ENCODE measurements at regions not wholly inside any gene's neighbourhood (a gene's known extent, or its start where the extent isn't known, plus 50 kb on each side); places are given as distances from the start of the nearest gene placed in this dataset.

- intact Hi-C loops (cut with micrococcal nuclease): no loop called here
- ChIA-PET CTCF (no interaction called here), POLR2A (no interaction called here)
- H3K4me1 Mint-ChIP-seq (ENCODE audit: low read depth): peaks cover 6% of the 10 kb centered on the region
- no peak for DNase-seq
- H3K27ac Mint-ChIP-seq: no peak overlapping the region
- H3K27me3 Mint-ChIP-seq: no peaks in the 10 kb centered on the region
- no peaks in the 10 kb centered on the region for H3K9me3 Mint-ChIP-seq
- no peak overlapping the region for H3K4me3 Mint-ChIP-seq
- peaks cover 2% of the 10 kb centered on the region for H3K36me3 Mint-ChIP-seq
These were observed 76.5 kb upstream of the FRY start for GRCh38 chr13:31955101-31955500.

- H3K4me1 Mint-ChIP-seq (ENCODE audit: low read depth): peaks cover 5% of the 10 kb centered on the region
- H3K36me3 Mint-ChIP-seq: peaks cover 2% of the 10 kb centered on the region
- intact Hi-C loops (cut with micrococcal nuclease): no loop called here
- H3K9me3 Mint-ChIP-seq: no peaks in the 10 kb centered on the region
- ChIA-PET CTCF (no interaction called here), POLR2A (no interaction called here)
- H3K27me3 Mint-ChIP-seq: no peaks in the 10 kb centered on the region
- no peak for DNase-seq
- no peak overlapping the region for H3K27ac Mint-ChIP-seq
- no peak overlapping the region for H3K4me3 Mint-ChIP-seq
These were observed 75.8 kb upstream of the FRY start for GRCh38 chr13:31955741-31956140.

GRCh38 chr13:31956980-31957644 is 74.5 kb upstream of the FRY start:
- CTCF ChIA-PET: interaction anchor here (0.7 kb wide), 1 partner anchor 349 kb away, joined by 3 read pairs; no protein-coding TSS in a partner anchor
- POLR2A ChIA-PET: no interaction called here
- intact Hi-C loops (cut with micrococcal nuclease): no loop called here
- Mint-ChIP-seq H3K4me3 (no peak overlapping the region), H3K4me1 (ENCODE audit: low read depth) (no peaks in the 10 kb centered on the region), H3K27me3 (no peaks in the 10 kb centered on the region), H3K36me3 (peaks cover 2% of the 10 kb centered on the region), H3K27ac (no peak overlapping the region), H3K9me3 (no peaks in the 10 kb centered on the region)
- DNase-seq: no peak

GRCh38 chr13:31957772-31958171 is 73.8 kb upstream of the FRY start:
- ChIA-PET CTCF (no interaction called here), POLR2A (no interaction called here)
- intact Hi-C loops (cut with micrococcal nuclease): no loop called here
- Mint-ChIP-seq H3K4me3 (no peak overlapping the region), H3K9me3 (no peaks in the 10 kb centered on the region), H3K27me3 (no peaks in the 10 kb centered on the region), H3K36me3 (peaks cover 1% of the 10 kb centered on the region), H3K4me1 (ENCODE audit: low read depth) (no peaks in the 10 kb centered on the region), H3K27ac (no peak overlapping the region)
- no peak for DNase-seq

GRCh38 chr13:31962731-31963370 is 68.7 kb upstream of the FRY start:
- Mint-ChIP-seq H3K27ac (no peak overlapping the region), H3K9me3 (peaks cover under 1% of the 10 kb centered on the region), H3K27me3 (no peaks in the 10 kb centered on the region), H3K4me3 (no peak overlapping the region), H3K36me3 (peaks cover 3% of the 10 kb centered on the region), H3K4me1 (ENCODE audit: low read depth) (peaks cover 4% of the 10 kb centered on the region)
- POLR2A ChIA-PET: no interaction called here
- intact Hi-C loops (cut with micrococcal nuclease): no loop called here
- DNase-seq: no peak
- CTCF ChIA-PET: no interaction called here

GRCh38 chr13:31963631-31964030 is 67.9 kb upstream of the FRY start:
- ChIA-PET POLR2A (no interaction called here), CTCF (interaction anchor here (0.5 kb wide), 1 partner anchor 18 kb away, joined by 3 read pairs; no protein-coding TSS in a partner anchor)
- no peak for DNase-seq
- Mint-ChIP-seq H3K27ac (no peak overlapping the region), H3K9me3 (peaks cover 7% of the 10 kb centered on the region), H3K4me3 (no peak overlapping the region), H3K4me1 (ENCODE audit: low read depth) (peaks cover 4% of the 10 kb centered on the region), H3K27me3 (no peaks in the 10 kb centered on the region), H3K36me3 (peaks cover 8% of the 10 kb centered on the region)
- intact Hi-C loops (cut with micrococcal nuclease): no loop called here

- Mint-ChIP-seq H3K27ac (no peak overlapping the region), H3K4me1 (ENCODE audit: low read depth) (peaks cover 4% of the 10 kb centered on the region), H3K9me3 (peaks cover 7% of the 10 kb centered on the region), H3K4me3 (no peak overlapping the region), H3K36me3 (peaks cover 8% of the 10 kb centered on the region), H3K27me3 (no peaks in the 10 kb centered on the region)
- DNase-seq: no peak
- intact Hi-C loops (cut with micrococcal nuclease): no loop called here
- POLR2A ChIA-PET: no interaction called here
- CTCF ChIA-PET: interaction anchor here (0.5 kb wide), 1 partner anchor 18 kb away, joined by 3 read pairs; no protein-coding TSS in a partner anchor
These were observed 67.4 kb upstream of the FRY start for GRCh38 chr13:31964168-31964567.

GRCh38 chr13:31965361-31966066 is 66.1 kb upstream of the FRY start:
- Mint-ChIP-seq H3K4me1 (ENCODE audit: low read depth) (peaks cover 4% of the 10 kb centered on the region), H3K9me3 (peaks cover 7% of the 10 kb centered on the region), H3K27ac (no peak overlapping the region), H3K4me3 (no peak overlapping the region), H3K27me3 (no peaks in the 10 kb centered on the region), H3K36me3 (peaks cover 8% of the 10 kb centered on the region)
- intact Hi-C loops (cut with micrococcal nuclease): no loop called here
- no peak for DNase-seq
- ChIA-PET POLR2A (no interaction called here), CTCF (interaction anchor here (2.4 kb wide), 1 partner anchor 56 kb away, joined by 8 read pairs; no protein-coding TSS in a partner anchor)

- ChIA-PET POLR2A (no interaction called here), CTCF (interaction anchor here (0.6 to 2.4 kb wide), 2 partner anchors 57 to 340 kb away, joined by 3 to 8 read pairs; no protein-coding TSS in a partner anchor)
- no peak overlapping the region for H3K27ac Mint-ChIP-seq
- DNase-seq: no peak
- intact Hi-C loops (cut with micrococcal nuclease): no loop called here
- H3K27me3 Mint-ChIP-seq: no peaks in the 10 kb centered on the region
- H3K4me1 Mint-ChIP-seq (ENCODE audit: low read depth): peaks cover 4% of the 10 kb centered on the region
- peaks cover 7% of the 10 kb centered on the region for H3K9me3 Mint-ChIP-seq
- H3K4me3 Mint-ChIP-seq: no peak overlapping the region
- peaks cover 8% of the 10 kb centered on the region for H3K36me3 Mint-ChIP-seq
These were observed 64.4 kb upstream of the FRY start for GRCh38 chr13:31967155-31967554.

GRCh38 chr13:31968473-31968872 is 63.1 kb upstream of the FRY start:
- Mint-ChIP-seq H3K4me3 (no peak overlapping the region), H3K4me1 (ENCODE audit: low read depth) (peaks cover 4% of the 10 kb centered on the region), H3K36me3 (peaks cover 8% of the 10 kb centered on the region), H3K27ac (no peak overlapping the region), H3K27me3 (no peaks in the 10 kb centered on the region), H3K9me3 (peaks cover 7% of the 10 kb centered on the region)
- intact Hi-C loops (cut with micrococcal nuclease): no loop called here
- POLR2A ChIA-PET: no interaction called here
- no peak for DNase-seq
- CTCF ChIA-PET: interaction anchor here (0.9 kb wide), 1 partner anchor 30 kb away, joined by 3 read pairs; no protein-coding TSS in a partner anchor

- H3K4me1 Mint-ChIP-seq (ENCODE audit: low read depth): peaks cover 3% of the 10 kb centered on the region
- H3K36me3 Mint-ChIP-seq: peaks cover 8% of the 10 kb centered on the region
- peaks cover 7% of the 10 kb centered on the region for H3K9me3 Mint-ChIP-seq
- DNase-seq: no peak
- intact Hi-C loops (cut with micrococcal nuclease): no loop called here
- ChIA-PET POLR2A (no interaction called here), CTCF (no interaction called here)
- H3K27ac Mint-ChIP-seq: no peak overlapping the region
- H3K27me3 Mint-ChIP-seq: no peaks in the 10 kb centered on the region
- no peak overlapping the region for H3K4me3 Mint-ChIP-seq
These were observed 61.2 kb upstream of the FRY start for GRCh38 chr13:31970231-31970930.

GRCh38 chr13:31972453-31972852 is 59.1 kb upstream of the FRY start:
- no peaks in the 10 kb centered on the region for H3K27me3 Mint-ChIP-seq
- H3K36me3 Mint-ChIP-seq: peaks cover 6% of the 10 kb centered on the region
- POLR2A ChIA-PET: no interaction called here
- DNase-seq: no peak
- H3K4me1 Mint-ChIP-seq (ENCODE audit: low read depth): no peaks in the 10 kb centered on the region
- H3K9me3 Mint-ChIP-seq: peaks cover 7% of the 10 kb centered on the region
- intact Hi-C loops (cut with micrococcal nuclease): no loop called here
- H3K4me3 Mint-ChIP-seq: no peak overlapping the region
- CTCF ChIA-PET: no interaction called here
- no peak overlapping the region for H3K27ac Mint-ChIP-seq

Measured in activated CD4-positive, alpha-beta memory T cell treated with anti-CD3 and anti-CD28 coated beads for 36 hours (primary cell).